ENCODE measurements at regions not wholly inside any gene's neighbourhood (a gene's known extent, or its start where the extent isn't known, plus 50 kb on each side); places are given as distances from the start of the nearest gene placed in this dataset.
"Not testable (repeated sequence)": the region's sequence is repeated elsewhere in the genome, so short reads cannot be mapped to it uniquely, and the experiment has no call there.

GRCh38 chr6:155882527-155883333, 427.1 kb upstream of the NOX3 start:
- intact Hi-C loops (cut with micrococcal nuclease) = no loop called here

GRCh38 chr6:155881826-155882526, 426.3 kb upstream of the NOX3 start:
- intact Hi-C loops (cut with micrococcal nuclease) = no loop called here

GRCh38 chr6:155880900-155881299, 425.3 kb upstream of the NOX3 start:
- intact Hi-C loops (cut with micrococcal nuclease) = no loop called here

- intact Hi-C loops (cut with micrococcal nuclease) = no loop called here
Measured at GRCh38 chr6:155872961-155873360, 417.3 kb upstream of the NOX3 start.

- intact Hi-C loops (cut with micrococcal nuclease) = no loop called here
Measured at GRCh38 chr6:155867682-155868081, 412.0 kb upstream of the NOX3 start.

- intact Hi-C loops (cut with micrococcal nuclease) = not testable (repeated sequence)
Measured at GRCh38 chr6:155866676-155867390, 411.2 kb upstream of the NOX3 start.

- intact Hi-C loops (cut with micrococcal nuclease) = no loop called here
Measured at GRCh38 chr6:155861821-155862220, 406.2 kb upstream of the NOX3 start.

GRCh38 chr6:155858906-155859305, 403.3 kb upstream of the NOX3 start:
- intact Hi-C loops (cut with micrococcal nuclease) = not testable (repeated sequence)

GRCh38 chr6:155854787-155855186, 399.1 kb upstream of the NOX3 start:
- intact Hi-C loops (cut with micrococcal nuclease) = no loop called here

- intact Hi-C loops (cut with micrococcal nuclease) = no loop called here
Measured at GRCh38 chr6:155853011-155853410, 397.4 kb upstream of the NOX3 start.

- intact Hi-C loops (cut with micrococcal nuclease) = no loop called here
Measured at GRCh38 chr6:155850408-155850841, 394.8 kb upstream of the NOX3 start.

GRCh38 chr6:155847711-155848110, 392.1 kb upstream of the NOX3 start:
- intact Hi-C loops (cut with micrococcal nuclease) = no loop called here

GRCh38 chr6:155837474-155837873, 381.8 kb upstream of the NOX3 start:
- intact Hi-C loops (cut with micrococcal nuclease) = no loop called here

- intact Hi-C loops (cut with micrococcal nuclease) = no loop called here
Measured at GRCh38 chr6:155832596-155832995, 377.0 kb upstream of the NOX3 start.

GRCh38 chr6:155830531-155830930, 374.9 kb upstream of the NOX3 start:
- intact Hi-C loops (cut with micrococcal nuclease) = no loop called here

GRCh38 chr6:155829646-155830045, 374.0 kb upstream of the NOX3 start:
- intact Hi-C loops (cut with micrococcal nuclease) = no loop called here

GRCh38 chr6:155828989-155829388, 373.4 kb upstream of the NOX3 start:
- intact Hi-C loops (cut with micrococcal nuclease) = no loop called here

- intact Hi-C loops (cut with micrococcal nuclease) = no loop called here
Measured at GRCh38 chr6:155818698-155819097, 363.1 kb upstream of the NOX3 start.

- intact Hi-C loops (cut with micrococcal nuclease) = no loop called here
Measured at GRCh38 chr6:155813548-155813947, 357.9 kb upstream of the NOX3 start.

GRCh38 chr6:155807243-155807642, 351.6 kb upstream of the NOX3 start:
- intact Hi-C loops (cut with micrococcal nuclease) = no loop called here

GRCh38 chr6:155801046-155801445, 345.4 kb upstream of the NOX3 start:
- intact Hi-C loops (cut with micrococcal nuclease) = no loop called here

- intact Hi-C loops (cut with micrococcal nuclease) = not testable (repeated sequence)
Measured at GRCh38 chr6:155798876-155799275, 343.2 kb upstream of the NOX3 start.

All from T-helper 2 cell treated with Interferon-gamma antibody and Interleukin-4, amounts not matched to agents 100 ng/mL and 5 ng/mL, for 36 hours (primary cell).